Neural cell (in vitro differentiated cells): ENCODE measurements at regions not wholly inside any gene's neighbourhood (a gene's known extent, or its start where the extent isn't known, plus 50 kb on each side); places are given as distances from the start of the nearest gene placed in this dataset.

ENCODE experiments used
- H2AFZ ChIP-seq: fragments of 200-600, 300-800 bp; sonication (generic), shearing (Covaris generic); 2 replicates; pipeline ENCODE4 v1.6.0; 2014; ENCODE audit warnings: low read depth, mild to moderate bottlenecking, antibody characterized with exemption, low read length, moderate library complexity
- H3F3A ChIP-seq: fragments of 200-600 bp; shearing (Covaris generic); 2 replicates; pipeline ENCODE4 v1.6.1; 2016; ENCODE audit warnings: mild to moderate bottlenecking, moderate library complexity, mixed read lengths, antibody characterized with exemption, low read length; ENCODE audit not compliant: insufficient read depth, poor library complexity, severe bottlenecking
- H3K27ac ChIP-seq: fragments of 200-600, 300-800 bp; sonication (generic), shearing (Covaris generic); 2 replicates; pipeline ENCODE4 v1.5.1; 2014; ENCODE audit warnings: mild to moderate bottlenecking, low read length, moderate library complexity
- H3K27me3 ChIP-seq: fragments of 300-800, 200-600 bp; sonication (generic), shearing (Covaris generic); 2 replicates; pipeline ENCODE4 v1.6.0; 2014; ENCODE audit warnings: mild to moderate bottlenecking, low read depth, low read length, moderate library complexity; ENCODE audit not compliant: insufficient read depth
- H3K36me3 ChIP-seq: fragments of 300-800, 200-600 bp; sonication (generic), shearing (Covaris generic); 2 replicates; pipeline ENCODE4 v1.5.1; 2014; ENCODE audit warnings: mild to moderate bottlenecking, antibody characterized with exemption, low read length, moderate library complexity; ENCODE audit not compliant: insufficient read depth
- H3K4me2 ChIP-seq: fragments of 300-800, 200-600 bp; sonication (generic), shearing (Covaris generic); 2 replicates; pipeline ENCODE4 v1.6.0; 2014; ENCODE audit warnings: mild to moderate bottlenecking, low read length
- H3K4me3 ChIP-seq: fragments of 300-800, 200-600 bp; sonication (generic), shearing (Covaris generic); 2 replicates; pipeline ENCODE4 v1.5.1; 2014; ENCODE audit warnings: mild to moderate bottlenecking, low read length, moderate library complexity
- H3K79me2 ChIP-seq: fragments of 200-600 bp; shearing (Covaris generic); replicated peaks from 2 replicates; pipeline ENCODE4 v1.6.0; 2014; ENCODE audit warnings: mild to moderate bottlenecking, low read length, moderate library complexity; ENCODE audit not compliant: insufficient read depth
- H3K9ac ChIP-seq: fragments of 300-800, 200-600 bp; sonication (generic), shearing (Covaris generic); 2 replicates; pipeline ENCODE4 v1.6.1; 2016; ENCODE audit warnings: mild to moderate bottlenecking, low read length, mixed read lengths
- H3K9me2 ChIP-seq: fragments of 200-600 bp; shearing (Covaris generic); 2 replicates; pipeline ENCODE4 v1.6.1; 2016; ENCODE audit warnings: mild to moderate bottlenecking, low read length, mixed read lengths; ENCODE audit not compliant: insufficient read depth
- H3K9me3 ChIP-seq: fragments of 200-600, 300-800 bp; sonication (generic), shearing (Covaris generic); 2 replicates; pipeline ENCODE4 v1.6.1; 2016; ENCODE audit warnings: mild to moderate bottlenecking, mixed run types, low read length, moderate library complexity, mixed read lengths
- H4K20me1 ChIP-seq: fragments of 200-600 bp; shearing (Covaris generic); 2 replicates; pipeline ENCODE4 v1.6.1; 2016; ENCODE audit warnings: mild to moderate bottlenecking, mixed run types; ENCODE audit not compliant: insufficient read depth
- EP300 ChIP-seq: fragments of 450-650 bp; conservative IDR thresholded peaks from 2 replicates; pipeline ENCODE4 v1.6.1; 2014; ENCODE audit warnings: antibody characterized with exemption, mild to moderate bottlenecking, moderate library complexity; ENCODE audit not compliant: poor library complexity, severe bottlenecking
- EZH2 ChIP-seq: fragments of 200-600, 300-800 bp; shearing (Covaris generic), sonication (generic); IDR thresholded peaks from 2 replicates; pipeline ENCODE4 v1.6.1; 2014; ENCODE audit warnings: antibody characterized with exemption, low read length, borderline replicate concordance, mild to moderate bottlenecking; ENCODE audit not compliant: insufficient read depth, poor library complexity, severe bottlenecking
- MXI1 ChIP-seq: fragments of 450-650 bp; conservative IDR thresholded peaks from 2 replicates; pipeline ENCODE4 v1.6.1; 2014; ENCODE audit warnings: antibody characterized with exemption, mild to moderate bottlenecking; ENCODE audit not compliant: poor library complexity, severe bottlenecking
- POLR2AphosphoS5 ChIP-seq: IDR thresholded peaks from 2 replicates; pipeline ENCODE4 v1.6.1; 2012
- RAD21 ChIP-seq: fragments of 450-650 bp; conservative IDR thresholded peaks from 2 replicates; pipeline ENCODE4 v1.6.1; 2014; ENCODE audit warnings: antibody characterized with exemption, mild to moderate bottlenecking, moderate library complexity
- SMC3 ChIP-seq: fragments of 450-650 bp; conservative IDR thresholded peaks from 2 replicates; pipeline ENCODE4 v1.6.1; 2014; ENCODE audit warnings: antibody characterized with exemption, mild to moderate bottlenecking, moderate library complexity; ENCODE audit not compliant: poor library complexity
- TAF1 ChIP-seq: IDR thresholded peaks from 2 replicates; pipeline ENCODE4 v1.6.1; 2012; ENCODE audit warnings: low read depth
- TF ChIP-seq, protein P1 (sequence below): fragments of 450-650 bp; IDR thresholded peaks from 2 replicates; pipeline ENCODE4 v1.5.1; 2014; ENCODE audit warnings: antibody characterized with exemption, mild to moderate bottlenecking, moderate library complexity; ENCODE audit not compliant: poor library complexity, severe bottlenecking
- TF ChIP-seq, protein P2 (sequence below): IDR thresholded peaks from 2 replicates; pipeline ENCODE4 v1.6.1; 2012; ENCODE audit warnings: borderline replicate concordance

DNA sequence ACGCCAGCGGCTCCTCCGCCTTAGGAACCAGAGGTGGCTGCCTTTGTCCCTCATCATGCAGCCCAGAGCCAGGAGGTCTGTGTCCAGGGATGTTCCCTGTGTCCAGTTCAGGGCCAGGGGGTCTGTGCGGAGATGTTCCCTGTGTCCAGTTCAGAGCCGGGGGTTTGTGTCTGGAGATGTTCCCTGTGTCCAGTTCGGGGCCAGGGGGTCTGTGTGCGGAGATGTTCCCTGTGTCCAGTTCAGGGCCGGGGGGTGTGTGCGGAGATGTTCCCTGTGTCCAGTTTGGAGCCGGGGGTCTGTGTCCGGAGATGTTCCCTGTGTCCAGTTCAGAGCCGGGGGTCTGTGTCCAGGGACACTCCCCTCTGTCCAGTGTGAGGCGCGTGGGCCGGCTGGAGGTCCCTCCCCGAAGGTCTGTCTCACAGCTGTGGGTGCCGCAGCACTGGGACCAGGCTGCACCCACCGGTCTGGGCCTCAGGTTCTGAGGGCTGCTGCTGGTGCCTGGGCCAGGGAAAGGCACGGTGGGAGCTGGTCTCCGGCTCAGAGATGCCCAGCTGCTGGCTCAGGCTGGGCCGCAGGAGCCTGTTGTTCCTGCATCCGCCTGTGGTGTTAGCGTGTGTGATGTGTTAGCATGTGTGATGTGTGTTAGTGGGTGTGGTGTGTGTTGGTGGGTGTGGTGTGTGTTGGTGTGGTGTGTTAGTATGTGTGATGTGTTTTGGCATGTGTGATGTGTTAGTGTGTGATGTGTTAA is 67.9 kb upstream of the CFAP46 start:
- no peaks in the 10 kb centered on the region for H3K9me2 ChIP-seq
- H3K79me2 ChIP-seq = no peaks in the 10 kb centered on the region
- H3K9ac ChIP-seq = no peak overlapping the region
- no peaks in the 10 kb centered on the region for H3F3A ChIP-seq
- no peaks in the 10 kb centered on the region for H3K9me3 ChIP-seq
- no peak overlapping the region for H3K4me2 ChIP-seq
- H3K4me3 ChIP-seq = no peak overlapping the region
- no peaks in the 10 kb centered on the region for H3K36me3 ChIP-seq
- H3K27ac ChIP-seq = no peak overlapping the region
- H2AFZ ChIP-seq = no peak overlapping the region
- H4K20me1 ChIP-seq = no peaks in the 10 kb centered on the region
- H3K27me3 ChIP-seq = no peaks in the 10 kb centered on the region
- TF ChIP-seq SMC3 (no peak), RAD21 (no peak), EP300 (no peak), TAF1 (no peak), POLR2AphosphoS5 (no peak), MXI1 (no peak), EZH2 (no peak)
- TF ChIP-seq, protein P1, sequence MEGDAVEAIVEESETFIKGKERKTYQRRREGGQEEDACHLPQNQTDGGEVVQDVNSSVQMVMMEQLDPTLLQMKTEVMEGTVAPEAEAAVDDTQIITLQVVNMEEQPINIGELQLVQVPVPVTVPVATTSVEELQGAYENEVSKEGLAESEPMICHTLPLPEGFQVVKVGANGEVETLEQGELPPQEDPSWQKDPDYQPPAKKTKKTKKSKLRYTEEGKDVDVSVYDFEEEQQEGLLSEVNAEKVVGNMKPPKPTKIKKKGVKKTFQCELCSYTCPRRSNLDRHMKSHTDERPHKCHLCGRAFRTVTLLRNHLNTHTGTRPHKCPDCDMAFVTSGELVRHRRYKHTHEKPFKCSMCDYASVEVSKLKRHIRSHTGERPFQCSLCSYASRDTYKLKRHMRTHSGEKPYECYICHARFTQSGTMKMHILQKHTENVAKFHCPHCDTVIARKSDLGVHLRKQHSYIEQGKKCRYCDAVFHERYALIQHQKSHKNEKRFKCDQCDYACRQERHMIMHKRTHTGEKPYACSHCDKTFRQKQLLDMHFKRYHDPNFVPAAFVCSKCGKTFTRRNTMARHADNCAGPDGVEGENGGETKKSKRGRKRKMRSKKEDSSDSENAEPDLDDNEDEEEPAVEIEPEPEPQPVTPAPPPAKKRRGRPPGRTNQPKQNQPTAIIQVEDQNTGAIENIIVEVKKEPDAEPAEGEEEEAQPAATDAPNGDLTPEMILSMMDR = no peak
- TF ChIP-seq, protein P2, sequence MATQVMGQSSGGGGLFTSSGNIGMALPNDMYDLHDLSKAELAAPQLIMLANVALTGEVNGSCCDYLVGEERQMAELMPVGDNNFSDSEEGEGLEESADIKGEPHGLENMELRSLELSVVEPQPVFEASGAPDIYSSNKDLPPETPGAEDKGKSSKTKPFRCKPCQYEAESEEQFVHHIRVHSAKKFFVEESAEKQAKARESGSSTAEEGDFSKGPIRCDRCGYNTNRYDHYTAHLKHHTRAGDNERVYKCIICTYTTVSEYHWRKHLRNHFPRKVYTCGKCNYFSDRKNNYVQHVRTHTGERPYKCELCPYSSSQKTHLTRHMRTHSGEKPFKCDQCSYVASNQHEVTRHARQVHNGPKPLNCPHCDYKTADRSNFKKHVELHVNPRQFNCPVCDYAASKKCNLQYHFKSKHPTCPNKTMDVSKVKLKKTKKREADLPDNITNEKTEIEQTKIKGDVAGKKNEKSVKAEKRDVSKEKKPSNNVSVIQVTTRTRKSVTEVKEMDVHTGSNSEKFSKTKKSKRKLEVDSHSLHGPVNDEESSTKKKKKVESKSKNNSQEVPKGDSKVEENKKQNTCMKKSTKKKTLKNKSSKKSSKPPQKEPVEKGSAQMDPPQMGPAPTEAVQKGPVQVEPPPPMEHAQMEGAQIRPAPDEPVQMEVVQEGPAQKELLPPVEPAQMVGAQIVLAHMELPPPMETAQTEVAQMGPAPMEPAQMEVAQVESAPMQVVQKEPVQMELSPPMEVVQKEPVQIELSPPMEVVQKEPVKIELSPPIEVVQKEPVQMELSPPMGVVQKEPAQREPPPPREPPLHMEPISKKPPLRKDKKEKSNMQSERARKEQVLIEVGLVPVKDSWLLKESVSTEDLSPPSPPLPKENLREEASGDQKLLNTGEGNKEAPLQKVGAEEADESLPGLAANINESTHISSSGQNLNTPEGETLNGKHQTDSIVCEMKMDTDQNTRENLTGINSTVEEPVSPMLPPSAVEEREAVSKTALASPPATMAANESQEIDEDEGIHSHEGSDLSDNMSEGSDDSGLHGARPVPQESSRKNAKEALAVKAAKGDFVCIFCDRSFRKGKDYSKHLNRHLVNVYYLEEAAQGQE = no peak

DNA sequence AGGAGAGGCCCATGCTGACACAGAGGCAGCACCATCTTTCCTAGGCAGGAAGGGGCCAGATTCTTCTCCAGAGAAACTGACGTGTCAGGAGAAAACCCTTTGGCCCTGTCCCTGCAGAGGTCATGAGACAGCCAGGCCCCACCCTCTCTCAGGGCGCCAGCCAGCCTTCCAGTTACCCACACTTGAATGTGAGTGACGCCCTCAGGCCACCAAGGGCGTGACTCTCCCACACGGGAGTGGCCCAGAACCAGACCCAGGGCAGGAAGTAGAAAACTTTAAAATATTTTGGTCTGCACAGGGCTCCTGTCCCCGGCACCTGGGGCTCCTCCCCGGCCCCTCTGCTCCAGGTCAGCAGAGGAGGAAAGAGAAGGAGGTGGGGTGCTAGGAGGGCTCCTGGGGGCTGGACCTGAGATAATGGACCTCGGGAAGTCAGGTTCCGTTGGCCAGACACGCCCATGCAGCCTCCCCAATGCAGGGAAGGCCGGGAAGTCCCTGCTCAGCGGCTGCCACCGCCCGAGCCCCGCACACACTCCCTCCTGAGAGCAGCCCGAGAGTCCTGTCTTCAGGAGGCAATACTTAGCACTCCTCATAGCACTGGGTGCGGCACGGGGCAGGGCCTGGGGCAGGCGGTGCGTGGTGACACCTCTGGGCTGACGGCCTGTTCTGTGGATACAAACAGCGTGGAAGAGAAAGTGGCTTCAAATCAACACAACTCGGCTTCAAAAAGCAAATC is 67.0 kb upstream of the CFAP46 start:
- no peak overlapping the region for H3K9ac ChIP-seq
- no peak overlapping the region for H3K27ac ChIP-seq
- no peaks in the 10 kb centered on the region for H3K9me2 ChIP-seq
- no peaks in the 10 kb centered on the region for H3F3A ChIP-seq
- H3K27me3 ChIP-seq = no peaks in the 10 kb centered on the region
- H3K9me3 ChIP-seq = no peaks in the 10 kb centered on the region
- H3K4me2 ChIP-seq = no peak overlapping the region
- H3K4me3 ChIP-seq = no peak overlapping the region
- H2AFZ ChIP-seq = no peak overlapping the region
- no peaks in the 10 kb centered on the region for H4K20me1 ChIP-seq
- no peaks in the 10 kb centered on the region for H3K36me3 ChIP-seq
- no peaks in the 10 kb centered on the region for H3K79me2 ChIP-seq
- TF ChIP-seq EZH2 (no peak), EP300 (no peak), RAD21 (no peak), POLR2AphosphoS5 (no peak), SMC3 (no peak), MXI1 (no peak), TAF1 (no peak)
- TF ChIP-seq, protein P2 = no peak
- TF ChIP-seq, protein P1 = no peak
